ENCODE measurements at regions not wholly inside any gene's neighbourhood (a gene's known extent, or its start where the extent isn't known, plus 50 kb on each side); places are given as distances from the start of the nearest gene placed in this dataset.

DNA sequence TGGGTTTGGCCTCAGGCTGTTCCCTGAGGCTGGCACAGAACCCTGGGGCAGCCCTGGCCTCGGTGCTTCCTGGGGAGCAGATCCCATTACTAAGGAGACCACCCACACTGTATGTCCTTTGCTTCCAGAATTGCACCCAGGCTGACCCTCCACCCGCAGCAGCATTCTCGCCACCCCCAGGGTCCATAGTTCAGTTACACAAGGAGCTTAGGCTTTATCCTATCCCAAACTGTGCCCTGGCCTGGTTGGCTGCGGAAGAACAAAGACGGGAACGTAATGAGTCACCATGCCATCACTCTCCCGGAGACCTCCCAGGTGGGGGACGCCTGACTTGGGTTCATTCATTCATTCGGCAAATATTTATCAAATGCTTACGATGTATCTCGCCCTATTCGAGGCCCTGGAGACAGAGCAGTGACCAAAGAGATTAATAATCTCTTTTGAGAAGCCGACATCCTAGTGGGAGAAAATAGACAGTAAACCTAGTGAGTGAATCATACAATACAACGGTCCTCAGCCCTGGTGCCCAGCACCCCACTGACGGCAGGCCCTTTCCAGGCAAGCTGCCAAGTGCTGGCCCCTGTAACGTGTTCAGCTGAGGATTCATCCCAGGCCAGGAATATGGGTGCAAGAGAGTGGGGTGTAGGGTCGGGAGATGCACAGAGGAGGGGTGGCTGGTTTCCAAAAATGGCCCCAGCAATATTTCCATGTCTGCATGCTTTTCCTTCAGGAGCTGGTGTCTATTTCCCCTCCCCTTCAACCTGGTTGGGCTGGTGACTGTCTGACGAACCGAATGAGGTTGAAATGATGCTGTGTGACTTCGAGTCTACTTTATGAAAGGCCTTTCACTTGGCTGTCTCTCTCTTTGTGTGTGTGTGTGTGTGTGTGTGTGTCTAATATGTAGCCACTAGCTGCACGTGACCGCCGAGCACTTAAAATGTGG is 134.2 kb downstream of the MGAT5B start:
- TF ChIP-seq CTCF (IDR thresholded peaks at IDR 0.05; ENCODE audit: low read depth, low read length, poor library complexity, severe bottlenecking) (no peak), EZH2phosphoT487 (IDR thresholded peaks at IDR 0.05; ENCODE audit: borderline replicate concordance, low read length) (no peak)
